Middle frontal gyrus (tissue), 1 donor: ENCODE measurements at regions not wholly inside any gene's neighbourhood (a gene's known extent, or its start where the extent isn't known, plus 50 kb on each side); places are given as distances from the start of the nearest gene placed in this dataset.

Experiments
- DNase-seq: peaks from one replicate; pipeline ENCODE4 v3.0.0-alpha.2; 2015; ENCODE audit warnings: low spot score; ENCODE audit errors: extremely low spot score

- no peak for DNase-seq
Observed at GRCh38 chr9:29778281-29778849, 2205.1 kb upstream of the C9orf72 start.

DNA sequence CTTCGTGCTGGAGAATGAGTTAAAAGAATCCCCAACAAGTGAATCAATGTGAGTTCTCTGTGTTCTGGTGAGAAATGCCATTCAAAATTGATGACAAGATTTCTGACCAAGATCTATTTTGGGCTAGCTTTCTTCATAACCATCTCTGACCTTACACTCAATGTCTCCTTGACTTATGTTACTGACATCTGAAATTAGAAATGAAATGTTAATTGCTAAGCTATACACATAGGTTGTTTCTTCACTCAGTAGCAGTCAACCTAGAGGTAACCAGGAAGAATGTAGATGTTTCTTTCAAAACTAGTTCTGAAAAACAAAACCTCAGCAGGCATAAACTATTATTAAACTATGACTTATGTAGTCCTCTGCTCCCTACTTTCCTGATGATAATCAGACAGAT lies 2220.7 kb upstream of the C9orf72 start:
- DNase-seq = no peak

DNA sequence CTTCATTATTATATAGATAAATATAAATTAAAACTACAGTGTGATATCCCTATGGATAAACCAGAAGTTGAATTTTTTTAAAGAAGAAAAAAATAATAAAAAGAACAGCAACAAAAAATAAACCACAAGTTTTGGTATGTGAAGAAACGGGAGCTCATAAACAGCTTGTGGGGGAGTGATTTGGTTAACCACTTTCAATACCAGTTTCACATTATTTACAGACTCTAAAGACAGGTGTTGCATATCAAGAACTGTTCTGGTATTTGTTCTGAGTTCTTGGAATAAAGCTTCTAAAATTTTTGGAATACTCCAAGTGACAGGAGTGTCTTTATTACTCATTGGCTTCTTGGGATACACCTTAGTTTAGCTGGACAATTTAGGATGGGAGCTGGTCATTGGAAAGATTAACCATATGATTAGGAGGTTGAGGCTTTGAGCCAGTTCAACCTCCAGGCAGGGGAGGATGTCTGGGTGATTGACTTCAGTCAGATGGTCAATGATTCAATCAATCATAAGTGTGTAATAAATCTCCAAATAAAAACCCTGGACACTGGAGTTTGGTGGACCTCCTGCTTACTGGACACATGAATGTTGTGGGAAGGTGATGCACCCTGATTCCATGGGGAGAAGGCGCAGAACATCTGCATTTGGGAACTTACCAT lies 2223.1 kb upstream of the C9orf72 start:
- DNase-seq = no peak

DNA sequence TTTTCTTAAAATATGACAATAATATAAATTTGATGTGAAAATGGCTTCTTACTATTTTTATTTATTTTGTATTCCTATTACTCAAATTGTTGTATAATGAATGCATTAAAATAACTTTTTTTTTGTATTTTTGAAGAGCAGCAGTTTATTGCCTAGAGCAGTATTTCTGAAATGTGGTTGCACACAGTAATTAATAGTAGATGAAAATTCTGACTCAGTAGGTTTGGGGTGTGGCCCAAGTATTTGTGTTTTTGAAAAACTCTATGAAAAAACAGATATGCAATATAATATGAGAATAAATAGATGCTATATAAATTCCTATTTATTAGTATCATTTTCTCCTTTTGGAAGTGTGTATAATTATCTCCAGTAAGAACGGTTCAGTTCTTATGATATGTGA lies 2225.3 kb upstream of the C9orf72 start:
- no peak for DNase-seq

DNA sequence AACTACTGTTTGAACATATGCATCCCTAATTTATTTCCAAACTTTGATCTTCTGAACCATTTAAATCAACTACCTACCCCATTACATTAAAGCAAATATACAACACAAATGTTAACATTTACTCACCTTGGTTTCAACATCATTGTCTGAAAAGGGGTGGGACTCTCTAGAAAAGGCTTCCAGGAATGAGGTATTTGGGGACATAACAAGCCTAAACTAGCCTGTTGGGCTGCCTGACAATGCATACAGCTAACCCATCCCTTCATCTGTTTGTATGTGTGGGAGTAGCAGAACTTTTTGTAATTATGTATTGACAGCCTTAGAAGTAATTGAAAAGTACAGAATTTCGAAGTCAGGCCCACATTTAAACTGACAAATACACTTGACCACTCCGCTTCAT lies 2225.9 kb upstream of the C9orf72 start:
- DNase-seq = no peak

DNA sequence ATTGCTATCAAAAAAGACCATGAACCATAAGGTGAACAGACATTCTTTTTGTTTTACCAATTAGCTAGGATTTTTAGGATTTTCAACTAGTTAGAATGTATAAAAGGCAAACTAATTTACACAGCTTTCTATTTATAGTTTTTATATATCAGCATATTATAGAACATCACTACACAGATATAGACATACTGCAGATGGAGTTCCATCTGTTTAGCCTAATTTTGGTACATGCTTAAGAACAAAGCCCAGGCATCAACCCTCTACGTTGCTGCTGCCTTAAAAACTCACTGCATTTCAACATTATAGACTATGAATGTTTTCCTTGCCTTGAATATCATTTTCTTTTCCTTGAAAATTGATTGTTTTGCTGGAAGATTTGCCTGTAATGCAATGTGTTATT lies 2227.5 kb upstream of the C9orf72 start:
- peak; percentile 24 for DNase-seq

GRCh38 chr9:29802454-29802853 lies 2229.2 kb upstream of the C9orf72 start:
- DNase-seq = no peak

DNA sequence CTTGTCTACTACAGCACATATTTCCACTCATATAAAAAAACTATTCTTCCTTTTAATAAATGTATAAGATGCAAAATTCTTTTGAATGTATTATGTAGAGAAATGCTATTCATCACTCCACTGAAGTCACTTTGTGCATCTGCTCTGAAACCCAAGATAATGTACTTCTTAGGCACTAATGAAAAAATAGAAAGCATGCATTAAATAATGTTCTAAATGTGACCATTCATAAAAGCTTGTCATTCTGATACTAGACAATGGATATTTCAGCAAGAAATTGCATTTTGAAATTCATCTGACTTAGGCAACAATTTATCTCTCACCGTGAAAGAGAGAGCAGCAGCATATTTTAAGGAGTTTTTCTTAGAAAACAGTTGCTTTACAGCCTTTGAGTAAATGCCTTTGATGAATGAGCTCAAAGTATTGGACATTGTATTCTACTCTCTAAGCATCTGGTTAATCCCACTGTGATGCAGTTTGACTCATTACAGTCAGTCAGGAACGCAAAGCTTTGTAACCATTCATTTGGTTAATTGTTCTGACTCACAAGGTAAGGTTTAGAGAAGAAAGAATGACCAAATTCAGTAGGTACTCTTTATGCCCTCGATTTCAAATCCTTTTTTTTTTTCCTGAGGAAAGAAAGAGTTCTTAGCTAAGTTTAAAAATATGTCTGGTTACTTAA lies 2233.8 kb upstream of the C9orf72 start:
- no peak for DNase-seq

- DNase-seq = no peak
Observed at GRCh38 chr9:29816954-29817703, 2243.8 kb upstream of the C9orf72 start.

DNA sequence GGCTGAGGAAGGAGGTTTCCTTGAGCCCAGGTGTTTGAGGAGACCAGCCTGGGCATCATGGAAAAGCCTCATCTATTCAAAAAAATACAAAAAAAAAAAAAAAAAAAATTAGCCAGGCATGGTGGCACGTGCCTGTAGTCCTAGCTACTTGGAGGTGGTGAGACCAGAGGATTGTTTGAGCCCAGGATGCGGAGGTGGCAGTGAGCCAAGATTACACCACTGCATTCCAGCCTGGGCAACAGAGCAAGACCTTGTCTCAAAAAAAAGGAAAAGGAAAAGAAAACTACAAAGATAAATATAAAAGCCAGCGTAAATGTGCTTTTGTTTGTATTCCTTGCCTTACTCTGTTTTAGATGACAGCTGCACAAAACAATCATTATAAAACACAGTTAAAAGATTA lies 2249.2 kb upstream of the C9orf72 start:
- DNase-seq = no peak

- DNase-seq = no peak
Observed at GRCh38 chr9:29826421-29826820, 2253.1 kb upstream of the C9orf72 start.

- DNase-seq = no peak
Observed at GRCh38 chr9:29830821-29831220, 2257.5 kb upstream of the C9orf72 start.

DNA sequence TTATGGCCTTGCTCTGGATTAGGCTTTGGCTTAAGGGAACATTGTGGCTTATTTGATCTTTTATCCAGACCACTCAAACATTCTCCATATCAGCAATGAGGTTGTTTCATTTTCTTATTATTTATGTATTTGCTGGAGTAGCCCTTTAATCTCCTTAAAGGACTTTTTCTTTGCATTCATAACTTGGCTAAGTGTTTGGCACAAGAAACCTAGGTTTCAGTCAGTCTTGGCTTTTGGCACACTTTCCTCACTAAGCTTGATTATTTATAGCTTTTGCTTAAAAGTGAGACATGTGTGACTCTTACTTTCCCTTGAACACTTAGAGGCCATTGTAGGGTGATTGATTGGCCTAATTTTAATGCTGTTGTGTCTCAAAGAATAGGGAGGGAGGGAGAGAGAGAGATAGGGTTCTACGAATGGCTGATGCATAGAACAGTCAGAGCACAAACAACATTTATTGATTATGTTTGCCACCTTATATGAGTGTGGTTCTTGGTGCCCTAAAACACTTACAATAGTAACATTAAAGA lies 2265.3 kb upstream of the C9orf72 start:
- DNase-seq = no peak

- no peak for DNase-seq
Observed at GRCh38 chr9:29844251-29844650, 2271.0 kb upstream of the C9orf72 start.

DNA sequence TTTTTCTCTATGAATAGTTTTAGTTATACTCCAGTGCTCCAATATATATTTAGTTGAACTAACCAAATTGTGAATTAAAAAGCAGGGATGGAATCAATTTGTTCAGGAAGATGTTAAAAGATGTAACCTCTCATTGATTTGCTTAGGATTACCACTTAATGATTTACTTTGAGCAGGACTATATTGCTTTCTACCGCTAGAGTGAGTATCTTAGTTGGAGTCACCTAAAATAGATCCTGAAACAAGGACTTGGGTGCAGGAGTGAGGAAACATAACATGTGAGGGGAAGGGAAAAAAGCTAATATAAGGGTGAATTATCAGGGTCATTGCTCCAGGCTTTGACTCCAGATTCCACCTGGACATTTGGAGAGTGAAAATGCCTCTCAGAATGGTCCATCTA lies 2277.4 kb upstream of the C9orf72 start:
- no peak for DNase-seq

DNA sequence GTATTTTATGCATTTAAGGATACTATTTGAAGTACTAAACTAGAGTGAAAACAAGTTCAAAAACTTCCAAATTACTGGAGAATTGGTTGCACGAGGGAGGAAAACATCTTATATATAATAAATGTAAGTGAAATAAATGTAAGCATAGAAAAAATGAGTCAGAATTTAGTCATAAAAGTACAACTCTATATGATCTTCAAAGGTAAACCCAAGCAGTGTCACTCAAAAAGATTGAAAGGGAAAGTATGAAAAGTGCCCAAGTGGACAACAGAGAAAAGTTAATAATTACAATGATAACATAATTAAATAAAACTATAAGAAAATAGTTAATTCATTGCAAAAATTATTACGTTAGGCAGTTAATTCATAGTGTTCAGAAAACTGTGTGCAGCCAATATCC lies 2288.5 kb upstream of the C9orf72 start:
- no peak for DNase-seq

- no peak for DNase-seq
Observed at GRCh38 chr9:29865764-29866313, 2292.6 kb upstream of the C9orf72 start.

GRCh38 chr9:29866556-29866955 lies 2293.3 kb upstream of the C9orf72 start:
- no peak for DNase-seq

GRCh38 chr9:29873579-29873978 lies 2300.3 kb upstream of the C9orf72 start:
- DNase-seq = no peak

- DNase-seq = no peak
Observed at GRCh38 chr9:29875547-29875946, 2302.3 kb upstream of the C9orf72 start.

DNA sequence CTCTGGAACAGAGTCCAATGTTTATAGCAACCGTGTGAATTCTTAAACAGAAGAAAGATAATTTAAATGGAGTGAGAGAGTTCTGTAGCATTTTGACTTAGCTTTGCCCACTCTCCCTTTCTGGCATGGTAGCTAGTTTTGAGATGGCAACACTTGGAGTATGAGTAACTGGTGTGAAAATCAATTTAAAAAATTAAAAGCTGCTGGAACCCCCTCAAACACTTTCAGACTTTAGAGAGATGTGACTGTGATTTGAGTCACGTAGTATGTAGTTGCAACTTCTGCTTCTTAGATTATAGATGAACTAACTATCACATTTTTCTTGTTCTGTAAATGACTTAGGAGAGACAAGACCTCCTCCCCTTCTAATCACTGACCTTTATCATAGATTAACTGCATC lies 2309.5 kb upstream of the C9orf72 start:
- no peak for DNase-seq

DNA sequence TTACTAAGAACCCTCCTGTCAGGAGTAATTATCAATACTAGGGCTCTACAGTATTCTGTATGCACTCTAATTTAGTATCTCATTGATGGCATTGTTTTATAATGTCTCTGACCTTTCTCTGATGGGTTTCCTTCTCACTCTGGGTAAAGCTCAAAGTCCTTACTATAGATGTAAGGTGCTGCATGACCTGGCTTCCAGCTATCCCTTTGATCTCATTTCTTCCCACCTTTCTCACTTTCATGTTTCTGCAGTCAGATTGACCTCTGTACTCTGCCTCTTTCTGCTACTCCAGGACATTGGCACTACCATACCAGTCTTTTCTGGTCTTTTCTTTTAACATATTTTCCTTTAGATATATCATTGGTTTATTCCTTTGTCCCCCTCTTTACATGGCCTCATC lies 2332.8 kb upstream of the C9orf72 start:
- no peak for DNase-seq
